ENCODE measurements at regions not wholly inside any gene's neighbourhood (a gene's known extent, or its start where the extent isn't known, plus 50 kb on each side); places are given as distances from the start of the nearest gene placed in this dataset.
"Not testable (repeated sequence)": the region's sequence is repeated elsewhere in the genome, so short reads cannot be mapped to it uniquely, and the experiment has no call there.

- TF ChIP-seq, protein P1, sequence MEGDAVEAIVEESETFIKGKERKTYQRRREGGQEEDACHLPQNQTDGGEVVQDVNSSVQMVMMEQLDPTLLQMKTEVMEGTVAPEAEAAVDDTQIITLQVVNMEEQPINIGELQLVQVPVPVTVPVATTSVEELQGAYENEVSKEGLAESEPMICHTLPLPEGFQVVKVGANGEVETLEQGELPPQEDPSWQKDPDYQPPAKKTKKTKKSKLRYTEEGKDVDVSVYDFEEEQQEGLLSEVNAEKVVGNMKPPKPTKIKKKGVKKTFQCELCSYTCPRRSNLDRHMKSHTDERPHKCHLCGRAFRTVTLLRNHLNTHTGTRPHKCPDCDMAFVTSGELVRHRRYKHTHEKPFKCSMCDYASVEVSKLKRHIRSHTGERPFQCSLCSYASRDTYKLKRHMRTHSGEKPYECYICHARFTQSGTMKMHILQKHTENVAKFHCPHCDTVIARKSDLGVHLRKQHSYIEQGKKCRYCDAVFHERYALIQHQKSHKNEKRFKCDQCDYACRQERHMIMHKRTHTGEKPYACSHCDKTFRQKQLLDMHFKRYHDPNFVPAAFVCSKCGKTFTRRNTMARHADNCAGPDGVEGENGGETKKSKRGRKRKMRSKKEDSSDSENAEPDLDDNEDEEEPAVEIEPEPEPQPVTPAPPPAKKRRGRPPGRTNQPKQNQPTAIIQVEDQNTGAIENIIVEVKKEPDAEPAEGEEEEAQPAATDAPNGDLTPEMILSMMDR (IDR thresholded peaks at IDR 0.05; ENCODE audit: borderline replicate concordance, extremely low read depth, low read length, poor library complexity, severe bottlenecking): not testable (repeated sequence)
- not testable (repeated sequence) for TF ChIP-seq EZH2 (IDR thresholded peaks at IDR 0.05; ENCODE audit: borderline replicate concordance, low read depth, low read length, severe bottlenecking)
Measured at GRCh38 chr7:66473064-66473463, 155.6 kb upstream of the KCTD7 start.

Data from DND-41 (cell line).